ENCODE measurements at regions not wholly inside any gene's neighbourhood (a gene's known extent, or its start where the extent isn't known, plus 50 kb on each side); places are given as distances from the start of the nearest gene placed in this dataset.

DNA sequence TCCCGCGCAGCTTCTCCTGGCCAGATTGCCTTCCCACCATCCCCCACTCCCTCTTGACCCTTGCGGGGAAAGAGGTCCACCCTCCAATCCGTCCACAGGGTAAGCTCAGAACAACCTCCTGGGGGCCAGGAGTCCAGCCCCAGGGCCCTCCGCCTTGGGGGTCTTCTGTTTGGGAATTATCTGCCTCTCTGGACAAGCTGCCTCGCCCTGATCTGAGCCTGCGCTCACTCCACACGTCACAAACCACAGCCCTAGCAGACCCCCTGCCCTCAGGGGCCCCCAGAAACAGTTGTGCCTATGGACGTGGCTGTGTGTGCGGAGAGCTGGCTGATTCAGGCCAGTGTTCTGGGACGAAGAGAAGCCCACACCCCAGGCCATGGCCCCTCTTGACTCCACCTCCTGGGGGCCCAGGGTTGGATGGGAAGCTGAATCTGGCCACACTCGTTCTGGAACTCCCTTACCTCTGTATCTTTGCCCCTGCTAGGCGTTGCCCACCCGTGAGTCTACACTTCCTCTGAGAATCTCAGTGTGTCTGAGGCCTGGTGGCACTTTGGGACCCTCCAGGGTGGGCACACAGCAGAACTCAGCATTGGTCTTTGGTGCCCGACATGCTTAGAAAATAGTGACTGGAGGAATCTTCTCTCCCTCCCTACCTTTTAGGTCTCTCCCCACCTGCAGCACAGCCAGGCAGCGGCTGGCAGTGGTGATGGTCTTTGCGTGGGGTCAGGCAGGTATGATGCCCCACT, 119.9 kb upstream of the SMURF2 start:
- TF ChIP-seq STAT1 (IDR thresholded peaks at IDR 0.05; ENCODE audit: unreplicated experiment) (no peak), EZH2phosphoT487 (IDR thresholded peaks at IDR 0.05; ENCODE audit: unreplicated experiment) (no peak), JUNB (IDR thresholded peaks at IDR 0.05; ENCODE audit: unreplicated experiment) (no peak), EZH2 (IDR thresholded peaks at IDR 0.05; ENCODE audit: low read depth, unreplicated experiment) (no peak), ZNF114 (CRISPR knock-in tag; IDR thresholded peaks at IDR 0.05) (no peak), POLR2AphosphoS5 (IDR thresholded peaks at IDR 0.05; ENCODE audit: low read depth) (no peak; the same call in 1 of the 2 replicates)
- TF ChIP-seq, protein P1, sequence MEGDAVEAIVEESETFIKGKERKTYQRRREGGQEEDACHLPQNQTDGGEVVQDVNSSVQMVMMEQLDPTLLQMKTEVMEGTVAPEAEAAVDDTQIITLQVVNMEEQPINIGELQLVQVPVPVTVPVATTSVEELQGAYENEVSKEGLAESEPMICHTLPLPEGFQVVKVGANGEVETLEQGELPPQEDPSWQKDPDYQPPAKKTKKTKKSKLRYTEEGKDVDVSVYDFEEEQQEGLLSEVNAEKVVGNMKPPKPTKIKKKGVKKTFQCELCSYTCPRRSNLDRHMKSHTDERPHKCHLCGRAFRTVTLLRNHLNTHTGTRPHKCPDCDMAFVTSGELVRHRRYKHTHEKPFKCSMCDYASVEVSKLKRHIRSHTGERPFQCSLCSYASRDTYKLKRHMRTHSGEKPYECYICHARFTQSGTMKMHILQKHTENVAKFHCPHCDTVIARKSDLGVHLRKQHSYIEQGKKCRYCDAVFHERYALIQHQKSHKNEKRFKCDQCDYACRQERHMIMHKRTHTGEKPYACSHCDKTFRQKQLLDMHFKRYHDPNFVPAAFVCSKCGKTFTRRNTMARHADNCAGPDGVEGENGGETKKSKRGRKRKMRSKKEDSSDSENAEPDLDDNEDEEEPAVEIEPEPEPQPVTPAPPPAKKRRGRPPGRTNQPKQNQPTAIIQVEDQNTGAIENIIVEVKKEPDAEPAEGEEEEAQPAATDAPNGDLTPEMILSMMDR (conservative IDR thresholded peaks at IDR 0.05; ENCODE audit: low read depth in 2 of 2) = no peak
- TF ChIP-seq, protein P2, sequence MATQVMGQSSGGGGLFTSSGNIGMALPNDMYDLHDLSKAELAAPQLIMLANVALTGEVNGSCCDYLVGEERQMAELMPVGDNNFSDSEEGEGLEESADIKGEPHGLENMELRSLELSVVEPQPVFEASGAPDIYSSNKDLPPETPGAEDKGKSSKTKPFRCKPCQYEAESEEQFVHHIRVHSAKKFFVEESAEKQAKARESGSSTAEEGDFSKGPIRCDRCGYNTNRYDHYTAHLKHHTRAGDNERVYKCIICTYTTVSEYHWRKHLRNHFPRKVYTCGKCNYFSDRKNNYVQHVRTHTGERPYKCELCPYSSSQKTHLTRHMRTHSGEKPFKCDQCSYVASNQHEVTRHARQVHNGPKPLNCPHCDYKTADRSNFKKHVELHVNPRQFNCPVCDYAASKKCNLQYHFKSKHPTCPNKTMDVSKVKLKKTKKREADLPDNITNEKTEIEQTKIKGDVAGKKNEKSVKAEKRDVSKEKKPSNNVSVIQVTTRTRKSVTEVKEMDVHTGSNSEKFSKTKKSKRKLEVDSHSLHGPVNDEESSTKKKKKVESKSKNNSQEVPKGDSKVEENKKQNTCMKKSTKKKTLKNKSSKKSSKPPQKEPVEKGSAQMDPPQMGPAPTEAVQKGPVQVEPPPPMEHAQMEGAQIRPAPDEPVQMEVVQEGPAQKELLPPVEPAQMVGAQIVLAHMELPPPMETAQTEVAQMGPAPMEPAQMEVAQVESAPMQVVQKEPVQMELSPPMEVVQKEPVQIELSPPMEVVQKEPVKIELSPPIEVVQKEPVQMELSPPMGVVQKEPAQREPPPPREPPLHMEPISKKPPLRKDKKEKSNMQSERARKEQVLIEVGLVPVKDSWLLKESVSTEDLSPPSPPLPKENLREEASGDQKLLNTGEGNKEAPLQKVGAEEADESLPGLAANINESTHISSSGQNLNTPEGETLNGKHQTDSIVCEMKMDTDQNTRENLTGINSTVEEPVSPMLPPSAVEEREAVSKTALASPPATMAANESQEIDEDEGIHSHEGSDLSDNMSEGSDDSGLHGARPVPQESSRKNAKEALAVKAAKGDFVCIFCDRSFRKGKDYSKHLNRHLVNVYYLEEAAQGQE (IDR thresholded peaks at IDR 0.05; ENCODE audit: unreplicated experiment) = no peak

Data from GM23338 (cell line).